SK-N-SH (cell line): ENCODE measurements at regions not wholly inside any gene's neighbourhood (a gene's known extent, or its start where the extent isn't known, plus 50 kb on each side); places are given as distances from the start of the nearest gene placed in this dataset.

Experiments
- CHD2 ChIP-seq: fragments of 150-350 bp; IDR thresholded peaks from 2 replicates; pipeline ENCODE4 v1.6.1; 2018; ENCODE audit warnings: low read length; ENCODE audit not compliant: partially characterized antibody
- CTCF ChIP-seq: fragments of 200-600 bp; sonication (generic); IDR thresholded peaks from 2 replicates; pipeline ENCODE4 v1.6.1; 2017; ENCODE audit warnings: antibody characterized with exemption, mild to moderate bottlenecking, moderate library complexity
- EP300 ChIP-seq, 2 experiments: IDR thresholded peaks; 2 replicates each; pipeline versions ENCODE4 v1.4.0 to v1.6.1; 2012; ENCODE audit warnings: borderline replicate concordance in 1 of 2, low read depth in 1 of 2, low read length in 1 of 2
- EZH2phosphoT487 ChIP-seq: fragments of 200-600 bp; sonication (generic); IDR thresholded peaks from 2 replicates; pipeline ENCODE4 v1.6.1; 2017; ENCODE audit warnings: low read depth, mixed run types, mild to moderate bottlenecking, antibody characterized with exemption, moderate library complexity, borderline replicate concordance
- GABPA ChIP-seq: IDR thresholded peaks from 2 replicates; pipeline ENCODE4 v1.4.0; 2012; ENCODE audit warnings: low read depth, mild to moderate bottlenecking
- PBX3 ChIP-seq: IDR thresholded peaks from 2 replicates; pipeline ENCODE4; 2012
- POLR2AphosphoS5 ChIP-seq: IDR thresholded peaks from 2 replicates; pipeline ENCODE4 v1.6.1; 2012; ENCODE audit warnings: low read depth, low read length
- USF1 ChIP-seq: IDR thresholded peaks from 2 replicates; pipeline ENCODE4 v1.4.0; 2012; ENCODE audit warnings: low read depth, borderline replicate concordance
- USF2 ChIP-seq: fragments of 150-350 bp; IDR thresholded peaks from 2 replicates; pipeline ENCODE4 v1.6.1; 2017; ENCODE audit warnings: antibody characterized with exemption, low read length, low read depth, borderline replicate concordance
- YY1 ChIP-seq: IDR thresholded peaks from 2 replicates; pipeline ENCODE4 v1.4.0; 2012; ENCODE audit warnings: low read depth, mild to moderate bottlenecking
- ZBTB33 ChIP-seq: IDR thresholded peaks from 2 replicates; pipeline ENCODE4 v1.4.0; 2012; ENCODE audit warnings: low read depth, borderline replicate concordance

GRCh38 chrX:28120072-28120471, 138.8 kb upstream of the DCAF8L1 start:
- no peak for TF ChIP-seq GABPA
- TF ChIP-seq YY1, result no peak
- no peak for TF ChIP-seq USF1
- no peak for TF ChIP-seq USF2
- no peak for TF ChIP-seq EZH2phosphoT487
- TF ChIP-seq CTCF, result no peak
- TF ChIP-seq EP300 (IDR thresholded peaks at IDR 0.05; ENCODE audit: borderline replicate concordance in 1 of 2, low read depth in 1 of 2, low read length in 1 of 2), result no peak
- TF ChIP-seq ZBTB33, result no peak
- no peak for TF ChIP-seq CHD2
- no peak for TF ChIP-seq PBX3
- no peak for TF ChIP-seq POLR2AphosphoS5
